OCI-LY7 (cell line): ENCODE measurements at regions not wholly inside any gene's neighbourhood (a gene's known extent, or its start where the extent isn't known, plus 50 kb on each side); places are given as distances from the start of the nearest gene placed in this dataset.

Experiments
- EZH2phosphoT487 ChIP-seq: fragments of 200-600 bp; sonication (generic); IDR thresholded peaks from 2 replicates; pipeline ENCODE4 v1.6.1; 2018; ENCODE audit warnings: low read depth, borderline replicate concordance, mild to moderate bottlenecking, mixed run types, antibody characterized with exemption, low read length, moderate library complexity, mixed read lengths
- TF ChIP-seq, protein P1 (sequence below): fragments of 200-600 bp; sonication (generic); conservative IDR thresholded peaks from 2 replicates; pipeline ENCODE4 v1.5.1; 2014; ENCODE audit warnings: mild to moderate bottlenecking, antibody characterized with exemption, low read length, moderate library complexity, mixed read lengths

DNA sequence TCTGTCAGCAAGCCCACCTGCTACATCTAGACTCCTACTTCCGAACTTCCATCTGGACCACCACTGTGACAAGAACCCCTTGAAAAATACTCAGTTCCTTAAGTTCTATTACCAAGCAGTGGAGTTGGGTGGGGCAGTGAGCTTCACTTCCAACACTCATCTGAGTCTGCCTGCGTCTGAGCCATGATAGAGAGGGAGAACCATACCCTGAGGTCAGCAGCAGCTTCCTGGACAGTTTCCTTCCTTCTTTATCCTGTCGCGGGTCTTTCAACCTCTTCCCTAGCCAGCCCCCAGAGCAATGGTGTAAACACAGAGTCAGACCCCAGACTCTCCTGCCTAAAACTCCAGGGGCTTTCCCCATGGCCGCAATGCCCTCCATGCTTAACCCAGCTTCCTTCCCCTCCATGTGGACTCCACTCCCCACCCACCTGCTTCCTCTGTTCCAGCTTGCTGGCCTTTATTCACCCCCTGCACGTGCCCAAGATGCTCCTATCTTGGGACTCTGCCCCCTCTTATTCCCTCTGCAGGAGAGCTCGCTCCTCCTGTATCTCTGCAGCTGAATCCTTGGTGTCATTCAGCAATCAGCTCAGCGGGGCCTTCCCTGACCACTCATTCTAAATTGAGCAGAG lies 211.2 kb downstream of the SHQ1 start:
- TF ChIP-seq, protein P1, sequence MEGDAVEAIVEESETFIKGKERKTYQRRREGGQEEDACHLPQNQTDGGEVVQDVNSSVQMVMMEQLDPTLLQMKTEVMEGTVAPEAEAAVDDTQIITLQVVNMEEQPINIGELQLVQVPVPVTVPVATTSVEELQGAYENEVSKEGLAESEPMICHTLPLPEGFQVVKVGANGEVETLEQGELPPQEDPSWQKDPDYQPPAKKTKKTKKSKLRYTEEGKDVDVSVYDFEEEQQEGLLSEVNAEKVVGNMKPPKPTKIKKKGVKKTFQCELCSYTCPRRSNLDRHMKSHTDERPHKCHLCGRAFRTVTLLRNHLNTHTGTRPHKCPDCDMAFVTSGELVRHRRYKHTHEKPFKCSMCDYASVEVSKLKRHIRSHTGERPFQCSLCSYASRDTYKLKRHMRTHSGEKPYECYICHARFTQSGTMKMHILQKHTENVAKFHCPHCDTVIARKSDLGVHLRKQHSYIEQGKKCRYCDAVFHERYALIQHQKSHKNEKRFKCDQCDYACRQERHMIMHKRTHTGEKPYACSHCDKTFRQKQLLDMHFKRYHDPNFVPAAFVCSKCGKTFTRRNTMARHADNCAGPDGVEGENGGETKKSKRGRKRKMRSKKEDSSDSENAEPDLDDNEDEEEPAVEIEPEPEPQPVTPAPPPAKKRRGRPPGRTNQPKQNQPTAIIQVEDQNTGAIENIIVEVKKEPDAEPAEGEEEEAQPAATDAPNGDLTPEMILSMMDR: no peak
- TF ChIP-seq EZH2phosphoT487: no peak
